ENCODE measurements at regions not wholly inside any gene's neighbourhood (a gene's known extent, or its start where the extent isn't known, plus 50 kb on each side); places are given as distances from the start of the nearest gene placed in this dataset.

GRCh38 chr1:4331767-4332163, 322.6 kb upstream of the AJAP1 start:
- H3K4ac ChIP-seq (ENCODE audit: low read depth, low read length): no peak overlapping the region
- H2BK120ac ChIP-seq (ENCODE audit: low read depth, low read length): no peak overlapping the region
- H4K5ac ChIP-seq (ENCODE audit: low read depth, low read length): no peak overlapping the region
- no peak overlapping the region for H2BK5ac ChIP-seq (ENCODE audit: low read depth, low read length, poor library complexity, severe bottlenecking)
- CTCF ChIA-PET: no interaction called here
- ATAC-seq (ENCODE audit: low read depth) (no peak), DNase-seq (no peak)
- H4K8ac ChIP-seq (ENCODE audit: low read depth in 2 of 2, low read length in 2 of 2): no peak overlapping the region
- H3K18ac ChIP-seq (ENCODE audit: low read depth, low read length): no peak overlapping the region
- H3K36me3 ChIP-seq (ENCODE audit: control insufficient read depth, insufficient read depth, low read length): no peaks in the 10 kb centered on the region
- H2AFZ ChIP-seq (replicated peaks; ENCODE audit: low read length, poor library complexity): no peak overlapping the region
- no peak overlapping the region for H3K27ac ChIP-seq (ENCODE audit: insufficient read depth, low read length)
- no peaks in the 10 kb centered on the region for H3K9me1 ChIP-seq (ENCODE audit: insufficient read depth, low read length)
- no peaks in the 10 kb centered on the region for H3K27me3 ChIP-seq (ENCODE audit: control insufficient read depth, insufficient read depth, low read length)
- no peak overlapping the region for H2AK9ac ChIP-seq (replicated peaks; ENCODE audit: low read depth, low read length, poor library complexity)
- no peaks in the 10 kb centered on the region for H3K4me1 ChIP-seq (ENCODE audit: control insufficient read depth, insufficient read depth, low read length)
- H2BK20ac ChIP-seq (ENCODE audit: low read depth, low read length): no peak overlapping the region
- H3K4me2 ChIP-seq (ENCODE audit: low read depth, low read length): no peak overlapping the region
- TF ChIP-seq CHD1 (IDR thresholded peaks at IDR 0.05; ENCODE audit: low read depth, low read length) (no peak), SMC3 (IDR thresholded peaks at IDR 0.05; ENCODE audit: low read depth, low read length) (no peak), FOS (IDR thresholded peaks at IDR 0.05; ENCODE audit: low read depth, low read length) (no peak), RCOR1 (IDR thresholded peaks at IDR 0.05; ENCODE audit: insufficient replicate concordance, low read length) (no peak), POLR2A (IDR thresholded peaks at IDR 0.05; ENCODE audit: low read depth, low read length) (no peak), RAD21 (IDR thresholded peaks at IDR 0.05; ENCODE audit: low read length) (no peak), NFE2L2 (IDR thresholded peaks at IDR 0.05; ENCODE audit: low read depth, low read length) (no peak), USF2 (IDR thresholded peaks at IDR 0.05; ENCODE audit: low read depth, low read length) (no peak), CEBPB (IDR thresholded peaks at IDR 0.05; ENCODE audit: low read depth, low read length) (no peak)
- TF ChIP-seq, protein P1, sequence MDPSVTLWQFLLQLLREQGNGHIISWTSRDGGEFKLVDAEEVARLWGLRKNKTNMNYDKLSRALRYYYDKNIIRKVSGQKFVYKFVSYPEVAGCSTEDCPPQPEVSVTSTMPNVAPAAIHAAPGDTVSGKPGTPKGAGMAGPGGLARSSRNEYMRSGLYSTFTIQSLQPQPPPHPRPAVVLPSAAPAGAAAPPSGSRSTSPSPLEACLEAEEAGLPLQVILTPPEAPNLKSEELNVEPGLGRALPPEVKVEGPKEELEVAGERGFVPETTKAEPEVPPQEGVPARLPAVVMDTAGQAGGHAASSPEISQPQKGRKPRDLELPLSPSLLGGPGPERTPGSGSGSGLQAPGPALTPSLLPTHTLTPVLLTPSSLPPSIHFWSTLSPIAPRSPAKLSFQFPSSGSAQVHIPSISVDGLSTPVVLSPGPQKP (IDR thresholded peaks at IDR 0.05; ENCODE audit: borderline replicate concordance, low read depth, low read length): no peak
- dilution Hi-C loops (cut with HindIII; ENCODE audit: low sequenced_read_pairs, unreplicated experiment): no loop called here
- no peak overlapping the region for H3K14ac ChIP-seq (replicated peaks; ENCODE audit: low read depth, low read length)
- POLR2A ChIA-PET (ENCODE audit: unreplicated experiment): no interaction called here
- no peaks in the 10 kb centered on the region for H3K79me1 ChIP-seq (ENCODE audit: low read depth in 1 of 2, low read length in 2 of 2)
- H3K4me3 ChIP-seq (ENCODE audit: insufficient read depth, low read depth, low read length): no peak overlapping the region
- H4K91ac ChIP-seq (ENCODE audit: insufficient read depth, low read depth, low read length): no peak overlapping the region
- BruUV-seq (replicated peaks): no TSS peak
- H2BK15ac ChIP-seq (ENCODE audit: low read depth, low read length): no peak overlapping the region
- intact Hi-C loops (cut with micrococcal nuclease): no loop called here
- no peaks in the 10 kb centered on the region for H4K20me1 ChIP-seq (ENCODE audit: insufficient read depth, low read length)
- 71% methylated on average over 11 of the region's 20 CpGs; no CpG with 5 or more reads in 1 of the 2 experiments for WGBS, 2 experiments (ENCODE audit: extremely low coverage in 2 of 2, insufficient read length in 1 of 2)
- H3K23ac ChIP-seq (ENCODE audit: low read depth, low read length): no peak overlapping the region
- peaks cover 50% of the 10 kb centered on the region for H3K9me3 ChIP-seq (ENCODE audit: control insufficient read depth, insufficient read depth, low read length)
- H2AK5ac ChIP-seq (ENCODE audit: low read depth, low read length): no peak overlapping the region
- in situ Hi-C loops (cut with MboI; ENCODE audit: low sequenced_read_pairs): no loop called here
- no peak overlapping the region for H3K56ac ChIP-seq (ENCODE audit: extremely low read depth, insufficient read depth, low read length)
- no peak overlapping the region for H3K9ac ChIP-seq (ENCODE audit: low read depth, low read length)
